GM12892 (cell line): ENCODE measurements at regions not wholly inside any gene's neighbourhood (a gene's known extent, or its start where the extent isn't known, plus 50 kb on each side); places are given as distances from the start of the nearest gene placed in this dataset.

ENCODE experiments used
- DNase-seq: peaks from one replicate; pipeline ENCODE4 v3.0.0; 2011; ENCODE audit not compliant: insufficient read length
- FAIRE-seq: peaks from 2 replicates; lab custom pipeline; 2011; peaks lifted over from hg19 to GRCh38; lab: Jason Lieb, UNC
- POLR2A ChIP-seq: IDR thresholded peaks from 2 replicates; pipeline ENCODE4 v1.6.1; 2011; ENCODE audit warnings: low read depth, low read length, control low read depth
- POLR2AphosphoS5 ChIP-seq: IDR thresholded peaks from 2 replicates; pipeline ENCODE4 v1.6.1; 2011; ENCODE audit warnings: low read depth, low read length, control low read depth
- TAF1 ChIP-seq: IDR thresholded peaks from 2 replicates; pipeline ENCODE4 v1.6.1; 2011; ENCODE audit warnings: low read depth, mild to moderate bottlenecking, control low read depth, low read length, borderline replicate concordance

- TF ChIP-seq POLR2AphosphoS5 (no peak), TAF1 (no peak), POLR2A (no peak)
- DNase-seq (no peak), FAIRE-seq (no peak)
These were observed 208.6 kb upstream of the PPP2R2D start for GRCh38 chr10:131692176-131692575.

GRCh38 chr10:131692686-131693334 is 208.0 kb upstream of the PPP2R2D start:
- FAIRE-seq, result no peak

GRCh38 chr10:131693766-131694165 is 207.0 kb upstream of the PPP2R2D start:
- DNase-seq, result no peak
- no peak for TF ChIP-seq POLR2AphosphoS5
- TF ChIP-seq POLR2A, result no peak
- no peak for TF ChIP-seq TAF1
- no peak for FAIRE-seq

More at GRCh38 chr10:131692686-131693334, 208.0 kb upstream of the PPP2R2D start:
- no peak for DNase-seq
- no peak for TF ChIP-seq TAF1
- no peak for TF ChIP-seq POLR2A
- TF ChIP-seq POLR2AphosphoS5, result no peak

- DNase-seq, result no peak
- FAIRE-seq, result no peak
- TF ChIP-seq TAF1, result no peak
- no peak for TF ChIP-seq POLR2AphosphoS5
- TF ChIP-seq POLR2A, result no peak
These were observed 206.5 kb upstream of the PPP2R2D start for GRCh38 chr10:131694168-131694780.

- no peak for TF ChIP-seq POLR2AphosphoS5
- TF ChIP-seq POLR2A, result no peak
- no peak for TF ChIP-seq TAF1
- no peak for DNase-seq
- no peak for FAIRE-seq
These were observed 205.9 kb upstream of the PPP2R2D start for GRCh38 chr10:131694781-131695495.

- TF ChIP-seq TAF1, result no peak
- TF ChIP-seq POLR2AphosphoS5, result no peak
- TF ChIP-seq POLR2A, result no peak
- FAIRE-seq, result no peak
- no peak for DNase-seq
These were observed 205.2 kb upstream of the PPP2R2D start for GRCh38 chr10:131695496-131696165.

GRCh38 chr10:131697476-131698128 is 203.2 kb upstream of the PPP2R2D start:
- FAIRE-seq (no peak), DNase-seq (no peak)
- TF ChIP-seq TAF1, result no peak
- no peak for TF ChIP-seq POLR2AphosphoS5
- TF ChIP-seq POLR2A, result no peak

GRCh38 chr10:131698232-131698631 is 202.6 kb upstream of the PPP2R2D start:
- no peak for FAIRE-seq
- no peak for DNase-seq
- TF ChIP-seq TAF1 (no peak), POLR2AphosphoS5 (no peak), POLR2A (no peak)

GRCh38 chr10:131698986-131699385 is 201.8 kb upstream of the PPP2R2D start:
- DNase-seq (no peak), FAIRE-seq (no peak)
- TF ChIP-seq POLR2A (no peak), POLR2AphosphoS5 (no peak), TAF1 (no peak)

- DNase-seq, result no peak
- TF ChIP-seq POLR2AphosphoS5 (no peak), TAF1 (no peak), POLR2A (no peak)
- FAIRE-seq, result no peak
These were observed 200.8 kb upstream of the PPP2R2D start for GRCh38 chr10:131700032-131700431.

- no peak for FAIRE-seq
- DNase-seq, result no peak
- TF ChIP-seq POLR2A (no peak), TAF1 (no peak), POLR2AphosphoS5 (no peak)
These were observed 200.3 kb upstream of the PPP2R2D start for GRCh38 chr10:131700506-131700905.
